AG09319 (cell line): ENCODE measurements at regions not wholly inside any gene's neighbourhood (a gene's known extent, or its start where the extent isn't known, plus 50 kb on each side); places are given as distances from the start of the nearest gene placed in this dataset.

ENCODE experiments used
- DNase-seq: peaks from one replicate; pipeline ENCODE4 v3.0.0-alpha.2; 2010; ENCODE audit warnings: low read depth; ENCODE audit errors: extremely low read depth
- TF ChIP-seq, protein P1 (sequence below): IDR thresholded peaks from 2 replicates; pipeline ENCODE4 v1.5.1; 2011; ENCODE audit warnings: low read depth, mild to moderate bottlenecking, inconsistent platforms, low read length, moderate library complexity

DNA sequence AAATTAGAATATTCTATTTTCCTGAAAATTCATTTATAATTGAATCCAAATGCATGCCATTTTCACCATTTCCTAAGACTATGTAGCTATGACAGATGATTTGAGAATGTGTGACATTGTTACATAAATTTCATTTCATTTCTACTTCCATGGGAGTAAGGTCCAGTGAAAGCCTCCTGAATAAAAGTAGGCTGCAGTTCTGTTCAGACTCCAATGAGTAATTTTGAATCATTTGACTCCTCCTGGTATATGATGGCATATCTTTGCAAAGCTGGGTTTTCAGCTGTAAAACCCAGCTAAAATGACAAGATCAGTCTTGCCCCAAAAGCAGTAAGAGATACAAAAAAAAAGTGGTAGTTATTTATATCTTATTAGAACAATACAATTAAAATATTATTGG is 101.0 kb upstream of the DNAJC10 start:
- TF ChIP-seq, protein P1, sequence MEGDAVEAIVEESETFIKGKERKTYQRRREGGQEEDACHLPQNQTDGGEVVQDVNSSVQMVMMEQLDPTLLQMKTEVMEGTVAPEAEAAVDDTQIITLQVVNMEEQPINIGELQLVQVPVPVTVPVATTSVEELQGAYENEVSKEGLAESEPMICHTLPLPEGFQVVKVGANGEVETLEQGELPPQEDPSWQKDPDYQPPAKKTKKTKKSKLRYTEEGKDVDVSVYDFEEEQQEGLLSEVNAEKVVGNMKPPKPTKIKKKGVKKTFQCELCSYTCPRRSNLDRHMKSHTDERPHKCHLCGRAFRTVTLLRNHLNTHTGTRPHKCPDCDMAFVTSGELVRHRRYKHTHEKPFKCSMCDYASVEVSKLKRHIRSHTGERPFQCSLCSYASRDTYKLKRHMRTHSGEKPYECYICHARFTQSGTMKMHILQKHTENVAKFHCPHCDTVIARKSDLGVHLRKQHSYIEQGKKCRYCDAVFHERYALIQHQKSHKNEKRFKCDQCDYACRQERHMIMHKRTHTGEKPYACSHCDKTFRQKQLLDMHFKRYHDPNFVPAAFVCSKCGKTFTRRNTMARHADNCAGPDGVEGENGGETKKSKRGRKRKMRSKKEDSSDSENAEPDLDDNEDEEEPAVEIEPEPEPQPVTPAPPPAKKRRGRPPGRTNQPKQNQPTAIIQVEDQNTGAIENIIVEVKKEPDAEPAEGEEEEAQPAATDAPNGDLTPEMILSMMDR: no peak
- no peak for DNase-seq

DNA sequence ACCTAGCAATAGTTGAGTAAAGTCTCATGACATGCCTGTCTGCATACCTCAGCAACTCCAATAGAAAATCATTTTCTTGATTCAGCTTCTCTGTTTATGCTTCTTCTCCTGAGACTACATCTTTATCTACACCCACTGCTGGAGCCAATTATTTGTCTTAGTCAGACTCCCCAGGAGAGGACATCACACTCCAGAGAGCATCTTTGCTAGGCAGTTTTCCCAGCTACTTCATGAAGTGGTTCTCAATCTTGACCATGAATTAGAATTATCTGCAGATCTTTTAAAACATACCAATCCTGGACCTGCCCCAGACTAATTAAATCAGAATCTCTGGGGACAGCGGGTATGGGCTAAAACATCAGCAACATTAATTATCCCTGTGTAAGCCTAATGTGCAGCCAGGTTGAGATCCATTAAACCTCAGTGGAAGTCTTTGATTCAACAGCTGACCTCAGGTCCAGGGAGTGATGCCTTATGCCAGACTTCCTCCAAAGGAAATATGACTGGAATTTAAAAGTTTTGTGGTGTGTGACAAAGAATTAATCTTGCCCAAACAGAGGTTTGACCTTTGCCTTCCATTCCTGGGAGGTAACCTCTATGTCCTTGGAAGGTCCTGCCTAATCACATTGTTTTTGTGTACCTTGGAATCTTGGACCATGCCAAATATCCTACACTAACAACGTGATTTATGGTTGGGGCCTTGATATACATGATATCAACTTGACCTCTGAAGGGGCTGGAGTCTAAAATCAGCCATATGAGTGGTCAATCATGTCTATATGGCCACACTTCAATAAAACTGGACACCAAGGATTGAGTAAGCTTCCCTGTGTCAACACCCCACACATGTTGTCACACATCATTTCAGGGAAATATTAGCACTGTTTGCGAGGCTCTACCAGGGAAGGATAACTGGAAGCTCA is 99.3 kb upstream of the DNAJC10 start:
- DNase-seq: peak; percentile 49

DNA sequence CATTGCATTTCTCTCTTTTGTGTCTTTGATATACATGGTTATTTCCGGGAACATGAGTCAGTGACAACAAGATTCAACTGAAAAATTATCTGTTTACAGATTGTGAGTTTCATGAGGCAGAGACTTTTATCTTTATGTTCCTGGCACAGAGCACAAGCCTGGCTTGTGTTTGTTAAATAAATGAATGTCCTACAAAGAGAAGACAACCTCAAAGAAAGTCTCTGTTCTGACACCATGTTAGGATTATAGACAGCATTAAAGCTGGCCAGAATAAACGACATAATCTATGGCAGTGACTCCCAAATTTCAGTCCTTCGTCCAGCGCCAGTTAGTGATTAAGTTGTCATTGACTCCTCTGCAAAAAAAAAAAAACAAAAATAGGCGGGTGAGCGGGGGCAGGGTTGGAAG is 97.4 kb upstream of the DNAJC10 start:
- DNase-seq: no peak

More for the DNA sequence above, 99.3 kb upstream of the DNAJC10 start:
- TF ChIP-seq, protein P1: no peak

DNA sequence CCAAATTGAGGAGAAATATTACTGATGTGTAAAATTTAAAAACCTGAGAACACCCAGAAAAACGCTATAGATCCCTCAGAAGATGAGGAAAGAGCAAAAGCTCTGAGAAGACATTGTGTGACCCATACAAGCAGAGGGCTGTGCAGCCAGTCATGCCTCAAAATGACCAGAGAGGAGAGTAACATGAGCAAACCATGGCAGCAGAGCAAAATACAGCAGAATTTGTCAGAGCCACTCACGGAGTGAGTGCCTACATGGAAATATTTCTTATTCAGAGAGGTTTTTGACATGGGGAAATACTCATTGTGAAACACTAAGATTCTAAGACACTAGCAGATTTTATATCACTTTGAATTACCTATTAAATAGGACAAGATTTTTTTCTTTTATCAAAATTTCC is 96.8 kb upstream of the DNAJC10 start:
- TF ChIP-seq, protein P1: no peak
- no peak for DNase-seq

More for the DNA sequence above, 97.4 kb upstream of the DNAJC10 start:
- TF ChIP-seq, protein P1: no peak

DNA sequence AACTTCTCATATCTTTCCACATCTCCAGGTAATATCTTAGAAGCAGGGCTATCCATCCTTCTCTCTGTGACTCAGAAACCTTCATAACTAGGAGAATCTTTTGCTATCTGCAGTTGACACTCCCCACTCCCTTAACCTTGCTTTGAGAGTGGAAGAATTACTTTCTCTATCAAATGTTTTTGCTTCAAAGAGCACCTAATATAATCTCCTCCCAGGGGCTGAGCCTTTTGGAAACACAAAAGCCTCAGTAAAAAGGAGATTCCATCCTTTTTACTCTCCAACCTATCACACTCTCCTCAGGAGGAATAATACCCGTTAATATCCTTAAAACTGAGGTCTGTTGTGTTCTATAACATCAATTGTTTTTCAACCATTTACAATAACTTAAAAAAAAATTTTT is 94.9 kb upstream of the DNAJC10 start:
- TF ChIP-seq, protein P1: no peak
- no peak for DNase-seq

DNA sequence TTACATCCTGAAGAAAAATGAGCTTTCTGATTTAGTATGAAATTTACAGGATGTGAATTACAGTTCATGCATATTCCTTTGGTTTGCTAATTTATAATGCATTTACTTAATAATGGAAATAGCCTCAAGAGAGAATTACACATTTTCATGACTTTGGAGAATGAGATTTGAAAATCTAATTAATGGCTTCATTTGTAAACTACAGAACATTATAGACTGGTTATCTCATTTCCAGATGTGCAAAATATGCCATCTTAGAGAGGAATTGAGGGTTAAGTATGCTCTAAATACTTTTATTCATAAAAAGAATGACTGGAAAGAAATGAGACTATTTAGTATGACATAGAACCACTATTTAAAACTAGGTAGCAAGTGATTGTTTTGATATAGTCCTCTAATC is 94.2 kb upstream of the DNAJC10 start:
- DNase-seq: no peak
- TF ChIP-seq, protein P1: no peak

GRCh38 chr2:182622231-182622630 is 93.8 kb upstream of the DNAJC10 start:
- TF ChIP-seq, protein P1: no peak
- no peak for DNase-seq
